MM.1S (cell line): ENCODE measurements at regions not wholly inside any gene's neighbourhood (a gene's known extent, or its start where the extent isn't known, plus 50 kb on each side); places are given as distances from the start of the nearest gene placed in this dataset.

Source experiments
- CTCF ChIP-seq: fragments of 300-600 bp; sonication (generic); IDR thresholded peaks from 2 replicates; pipeline ENCODE4 v1.5.1; 2016; ENCODE audit warnings: antibody characterized with exemption, low read length, mixed read lengths
- EZH2 ChIP-seq: fragments of 300-600 bp; sonication (generic); optimal IDR thresholded peaks from 2 replicates; pipeline ENCODE3; 2017; ENCODE audit warnings: low read depth, mild to moderate bottlenecking, antibody characterized with exemption, low read length, mixed read lengths
- EZH2phosphoT487 ChIP-seq: fragments of 300-600 bp; sonication (generic); IDR thresholded peaks from 2 replicates; pipeline ENCODE4 v1.6.1; 2018; ENCODE audit warnings: antibody characterized with exemption, low read length

GRCh38 chr5:59976342-59976741, 82.8 kb upstream of the PDE4D start:
- TF ChIP-seq CTCF (no peak), EZH2 (no peak), EZH2phosphoT487 (no peak)
